ENCODE measurements at regions not wholly inside any gene's neighbourhood (a gene's known extent, or its start where the extent isn't known, plus 50 kb on each side); places are given as distances from the start of the nearest gene placed in this dataset.
"Not testable (repeated sequence)": the region's sequence is repeated elsewhere in the genome, so short reads cannot be mapped to it uniquely, and the experiment has no call there.

DNA sequence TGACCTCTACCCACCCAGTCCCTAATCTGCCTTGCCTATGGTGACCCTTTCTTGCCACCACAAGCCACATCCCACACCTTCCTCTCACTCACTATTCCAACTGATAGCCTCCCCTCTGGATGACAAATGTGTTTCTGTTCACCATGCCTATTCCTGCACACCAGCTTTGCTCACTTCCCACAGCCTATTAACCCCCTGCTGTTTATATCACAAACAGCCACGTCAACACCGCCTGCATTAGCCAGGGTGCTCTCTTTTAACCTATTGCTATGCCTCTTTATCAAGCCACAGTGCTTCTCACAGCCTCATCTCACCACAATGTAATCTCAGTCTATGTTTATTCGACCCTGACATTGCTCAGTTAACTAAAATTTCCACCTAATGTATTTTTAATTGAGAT is 271.8 kb downstream of the SUCLG1 start:
- Histone ChIP-seq H3K9me3 (replicated peaks) (no peaks in the 10 kb centered on the region), H3K4me1 (replicated peaks) (no peaks in the 10 kb centered on the region), H3K27ac (no peak overlapping the region), H3K27me3 (replicated peaks) (no peaks in the 10 kb centered on the region), H3K36me3 (no peaks in the 10 kb centered on the region), H3K4me3 (no peak overlapping the region)
- DNase-seq (ENCODE audit: low read depth in 1 of 2, low spot score in 2 of 2), result no peak

DNA sequence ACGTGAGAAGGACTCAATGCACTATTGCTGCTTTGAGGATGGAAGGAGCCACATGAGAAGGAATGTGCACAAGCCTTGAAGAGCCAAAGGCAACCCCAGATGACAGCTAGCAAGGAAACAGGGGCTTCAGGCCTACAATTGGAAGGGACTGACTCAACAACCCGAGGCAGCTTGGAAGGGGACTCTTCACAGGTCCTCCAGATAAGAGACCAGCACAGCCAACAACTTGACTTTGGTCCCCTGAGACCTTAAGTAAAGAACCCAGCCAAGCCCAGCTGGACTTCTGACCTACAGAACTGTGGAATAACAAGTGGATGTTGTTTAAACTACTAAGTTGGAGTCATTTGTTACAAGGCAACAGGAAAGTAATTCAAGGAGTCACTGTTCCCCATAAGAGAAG is 277.2 kb downstream of the SUCLG1 start:
- H3K9me3 ChIP-seq (replicated peaks), result no peaks in the 10 kb centered on the region
- no peak for DNase-seq (ENCODE audit: low read depth in 1 of 2, low spot score in 2 of 2)
- H3K4me3 ChIP-seq, result no peak overlapping the region
- H3K36me3 ChIP-seq, result no peaks in the 10 kb centered on the region
- H3K27ac ChIP-seq, result no peak overlapping the region
- no peaks in the 10 kb centered on the region for H3K27me3 ChIP-seq (replicated peaks)
- no peaks in the 10 kb centered on the region for H3K4me1 ChIP-seq (replicated peaks)

DNA sequence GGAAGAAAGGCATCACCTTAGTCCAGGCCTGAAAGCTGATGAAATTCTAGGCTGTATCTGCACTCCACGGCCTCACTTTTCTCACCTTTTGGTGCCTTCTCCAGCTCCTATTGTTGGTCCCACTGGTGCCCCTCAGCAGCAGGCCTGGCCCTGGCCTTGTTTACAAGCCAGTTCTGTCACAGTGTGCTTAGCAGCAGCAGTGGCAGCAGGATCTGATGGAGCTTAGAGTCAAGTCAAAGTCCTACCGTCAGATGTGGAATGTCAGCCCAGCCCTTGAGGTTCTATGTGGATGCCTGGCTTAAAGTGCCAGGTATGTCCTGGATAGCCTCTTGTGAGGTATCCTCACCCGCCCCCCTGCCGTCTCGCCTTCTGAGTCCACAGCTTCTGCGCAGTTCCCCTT is 281.3 kb downstream of the SUCLG1 start:
- Histone ChIP-seq H3K9me3 (replicated peaks) (no peaks in the 10 kb centered on the region), H3K36me3 (no peaks in the 10 kb centered on the region), H3K27me3 (replicated peaks) (no peaks in the 10 kb centered on the region), H3K4me3 (no peak overlapping the region), H3K4me1 (replicated peaks) (no peaks in the 10 kb centered on the region), H3K27ac (no peak overlapping the region)
- no peak for DNase-seq (ENCODE audit: low read depth in 1 of 2, low spot score in 2 of 2)

DNA sequence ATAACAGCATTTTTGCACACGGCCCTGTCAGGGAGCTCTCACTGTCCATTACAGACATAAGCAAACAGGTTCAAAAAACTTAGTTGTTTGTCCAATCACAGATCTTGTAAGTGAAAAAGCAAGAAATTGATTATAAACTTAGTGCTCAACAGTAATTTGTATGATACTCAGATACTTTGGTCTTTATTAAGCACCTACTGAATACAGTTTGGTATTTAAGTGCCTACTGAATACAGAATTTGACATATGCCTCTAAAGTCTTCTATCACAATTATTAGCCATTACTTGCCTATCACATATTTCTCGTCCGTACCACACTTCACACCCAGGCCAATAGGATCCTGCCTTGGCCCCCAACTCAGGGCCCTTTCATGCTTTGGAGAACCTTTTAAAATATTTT is 283.1 kb downstream of the SUCLG1 start:
- H3K4me1 ChIP-seq (replicated peaks), result no peaks in the 10 kb centered on the region
- no peak overlapping the region for H3K4me3 ChIP-seq
- H3K27me3 ChIP-seq (replicated peaks), result no peaks in the 10 kb centered on the region
- DNase-seq (ENCODE audit: low read depth in 1 of 2, low spot score in 2 of 2), result no peak
- H3K9me3 ChIP-seq (replicated peaks), result no peaks in the 10 kb centered on the region
- no peak overlapping the region for H3K27ac ChIP-seq
- H3K36me3 ChIP-seq, result no peaks in the 10 kb centered on the region

DNA sequence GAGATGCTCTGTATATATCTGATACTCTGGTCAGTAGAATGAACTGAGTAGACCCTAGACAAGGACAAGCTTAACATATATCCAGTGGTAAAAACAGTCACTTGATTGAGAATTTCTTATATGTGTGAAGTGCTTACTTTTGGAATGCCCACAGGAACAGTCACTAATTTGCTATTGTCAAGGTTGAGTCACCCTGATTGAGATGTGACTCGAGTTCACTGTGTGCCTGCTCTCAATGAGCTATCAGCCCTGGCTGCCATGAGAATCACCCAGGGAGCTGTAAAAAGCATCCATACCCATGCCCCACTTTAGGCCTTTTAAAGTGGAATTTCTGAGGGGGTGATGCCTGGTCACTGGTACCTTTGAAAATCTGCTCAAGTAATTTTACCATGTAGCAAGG is 283.7 kb downstream of the SUCLG1 start:
- no peak for DNase-seq (ENCODE audit: low read depth in 1 of 2, low spot score in 2 of 2)
- no peak overlapping the region for H3K4me3 ChIP-seq
- H3K9me3 ChIP-seq (replicated peaks), result no peaks in the 10 kb centered on the region

DNA sequence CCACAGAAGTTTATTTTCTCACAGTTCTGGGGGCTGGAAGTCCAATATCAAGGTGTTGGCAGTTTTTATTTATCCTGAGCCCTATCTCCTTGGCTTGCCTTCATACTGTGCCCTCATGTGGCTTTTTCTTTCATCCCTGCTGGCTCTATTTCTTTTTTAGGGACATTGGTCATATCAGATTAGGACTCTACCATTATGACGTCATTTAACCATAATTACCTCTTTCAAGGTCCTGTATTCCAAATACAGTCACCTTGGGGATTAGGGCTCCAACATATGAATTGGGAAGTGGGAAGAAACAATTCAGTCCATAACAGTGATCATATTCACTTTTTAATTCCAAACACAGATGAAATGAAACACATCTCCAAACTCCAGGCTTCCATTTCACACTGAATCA is 286.0 kb downstream of the SUCLG1 start:
- no peaks in the 10 kb centered on the region for H3K36me3 ChIP-seq
- no peaks in the 10 kb centered on the region for H3K4me1 ChIP-seq (replicated peaks)
- H3K27ac ChIP-seq, result no peak overlapping the region
- H3K9me3 ChIP-seq (replicated peaks), result no peaks in the 10 kb centered on the region
- H3K27me3 ChIP-seq (replicated peaks), result no peaks in the 10 kb centered on the region
- DNase-seq (ENCODE audit: low read depth in 1 of 2, low spot score in 2 of 2), result no peak
- no peak overlapping the region for H3K4me3 ChIP-seq

More for the DNA sequence above, 283.7 kb downstream of the SUCLG1 start:
- Histone ChIP-seq H3K27ac (no peak overlapping the region), H3K36me3 (no peaks in the 10 kb centered on the region), H3K4me1 (replicated peaks) (no peaks in the 10 kb centered on the region), H3K27me3 (replicated peaks) (no peaks in the 10 kb centered on the region)

DNA sequence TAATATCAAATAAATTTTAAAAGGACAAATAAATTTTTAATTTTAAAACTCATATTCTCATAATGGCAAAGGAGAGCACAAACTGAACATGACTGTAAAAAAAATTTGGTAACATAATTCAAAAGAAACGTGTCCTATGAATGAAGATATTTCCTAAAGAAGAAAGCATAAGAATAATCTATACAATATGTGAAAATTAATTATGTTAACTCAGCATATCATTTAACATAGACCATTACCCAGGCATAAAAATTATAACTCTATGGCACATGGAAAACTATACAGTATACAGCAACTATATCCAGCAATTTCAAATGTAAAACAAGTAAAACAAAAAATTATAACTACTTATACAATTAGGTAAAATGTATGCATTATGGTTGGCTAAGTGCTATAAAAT is 288.1 kb downstream of the SUCLG1 start:
- Histone ChIP-seq H3K36me3 (no peaks in the 10 kb centered on the region), H3K27ac (no peak overlapping the region), H3K4me1 (replicated peaks) (no peaks in the 10 kb centered on the region), H3K27me3 (replicated peaks) (no peaks in the 10 kb centered on the region), H3K4me3 (no peak overlapping the region), H3K9me3 (replicated peaks) (no peaks in the 10 kb centered on the region)
- no peak for DNase-seq (ENCODE audit: low read depth in 1 of 2, low spot score in 2 of 2)

DNA sequence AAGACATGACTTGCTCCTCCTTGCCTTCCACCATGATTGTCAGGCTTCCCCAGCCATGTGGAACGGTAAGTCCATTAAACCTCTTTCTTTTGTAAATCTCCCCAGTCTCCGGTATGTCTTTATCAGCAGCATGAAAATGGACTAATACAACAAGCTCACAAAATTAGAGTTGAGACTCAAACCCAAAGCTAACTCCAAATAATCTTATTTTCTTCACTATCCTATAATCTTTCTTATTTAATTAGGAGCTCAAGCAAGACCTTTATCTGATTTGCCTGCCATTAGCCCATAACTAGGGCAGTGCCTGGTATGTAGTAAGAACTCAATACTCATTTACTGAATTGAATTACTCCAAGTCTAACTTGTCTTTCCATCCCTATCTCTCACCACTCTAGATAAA is 289.2 kb downstream of the SUCLG1 start:
- no peaks in the 10 kb centered on the region for H3K27me3 ChIP-seq (replicated peaks)
- H3K4me3 ChIP-seq, result no peak overlapping the region
- H3K9me3 ChIP-seq (replicated peaks), result no peaks in the 10 kb centered on the region
- DNase-seq (ENCODE audit: low read depth in 1 of 2, low spot score in 2 of 2), result no peak
- no peak overlapping the region for H3K27ac ChIP-seq
- no peaks in the 10 kb centered on the region for H3K36me3 ChIP-seq
- no peaks in the 10 kb centered on the region for H3K4me1 ChIP-seq (replicated peaks)

DNA sequence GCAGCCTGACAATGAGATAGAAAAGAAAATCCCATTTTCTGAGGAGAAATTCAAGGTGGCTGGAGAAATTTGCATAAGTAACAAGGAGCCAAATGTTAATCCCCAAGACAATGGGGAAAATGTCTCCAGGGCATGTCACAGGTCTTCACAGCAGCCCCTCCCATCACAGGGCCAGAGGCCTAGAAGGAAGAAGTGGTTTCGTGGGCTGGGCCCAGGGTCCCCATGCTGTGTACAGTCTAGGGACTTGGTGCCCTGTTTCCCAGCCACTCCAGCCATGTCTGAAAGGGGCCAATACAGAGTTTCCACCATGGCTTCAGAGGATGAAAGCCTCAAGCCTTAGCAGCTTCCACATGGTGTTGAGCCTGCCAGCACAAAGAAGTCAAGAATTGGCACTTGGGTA is 290.5 kb downstream of the SUCLG1 start:
- H3K27ac ChIP-seq; H3K4me3 ChIP-seq; H3K27me3 ChIP-seq (replicated peaks); H3K9me3 ChIP-seq (replicated peaks); H3K4me1 ChIP-seq (replicated peaks); H3K36me3 ChIP-seq; DNase-seq (ENCODE audit: low read depth in 1 of 2, low spot score in 2 of 2): not testable (repeated sequence)

DNA sequence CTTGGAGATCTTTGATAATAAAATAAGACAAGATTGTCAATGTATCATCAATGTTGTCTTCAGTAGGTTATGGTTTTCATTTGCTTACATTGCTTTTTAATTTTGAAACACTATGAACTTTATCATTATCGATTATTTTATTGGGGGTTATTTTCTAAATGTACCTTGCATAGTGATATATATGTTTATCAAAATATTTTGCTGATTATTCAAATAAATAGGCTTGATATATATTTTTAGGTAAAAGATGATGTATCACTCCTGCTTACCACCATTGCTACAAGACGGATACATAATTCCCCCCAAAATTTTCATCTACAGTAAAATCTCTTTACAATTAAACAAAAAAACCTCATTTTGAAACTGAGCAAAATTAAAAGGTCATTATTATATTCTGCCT is 293.8 kb downstream of the SUCLG1 start:
- no peaks in the 10 kb centered on the region for H3K9me3 ChIP-seq (replicated peaks)
- H3K4me1 ChIP-seq (replicated peaks), result no peaks in the 10 kb centered on the region
- no peaks in the 10 kb centered on the region for H3K36me3 ChIP-seq
- H3K27ac ChIP-seq, result no peak overlapping the region
- no peak for DNase-seq (ENCODE audit: low read depth in 1 of 2, low spot score in 2 of 2)
- no peak overlapping the region for H3K4me3 ChIP-seq
- H3K27me3 ChIP-seq (replicated peaks), result no peaks in the 10 kb centered on the region

DNA sequence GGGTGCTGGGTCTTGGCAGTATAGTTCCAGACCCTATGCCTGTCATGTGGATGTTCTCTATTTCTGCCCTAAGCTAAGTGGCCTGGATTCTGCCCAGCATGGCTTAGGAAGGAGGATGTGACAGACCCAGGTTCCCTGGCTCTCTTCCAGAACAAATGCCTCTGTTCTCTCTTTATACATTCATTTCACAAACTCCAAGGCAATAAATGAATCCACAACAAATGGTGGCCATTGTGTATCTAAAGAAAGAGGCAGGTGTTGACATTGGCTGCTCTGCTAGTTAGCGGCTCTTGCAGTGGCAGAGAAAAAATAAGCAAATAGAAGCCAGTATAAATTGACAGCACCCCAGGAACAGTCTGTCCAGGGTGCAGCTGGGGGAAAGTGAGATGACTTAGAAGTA is 298.6 kb downstream of the SUCLG1 start:
- no peaks in the 10 kb centered on the region for H3K36me3 ChIP-seq
- no peak overlapping the region for H3K27ac ChIP-seq
- H3K4me1 ChIP-seq (replicated peaks), result no peaks in the 10 kb centered on the region
- no peak for DNase-seq (ENCODE audit: low read depth in 1 of 2, low spot score in 2 of 2)
- H3K4me3 ChIP-seq, result no peak overlapping the region
- no peaks in the 10 kb centered on the region for H3K27me3 ChIP-seq (replicated peaks)
- no peaks in the 10 kb centered on the region for H3K9me3 ChIP-seq (replicated peaks)

DNA sequence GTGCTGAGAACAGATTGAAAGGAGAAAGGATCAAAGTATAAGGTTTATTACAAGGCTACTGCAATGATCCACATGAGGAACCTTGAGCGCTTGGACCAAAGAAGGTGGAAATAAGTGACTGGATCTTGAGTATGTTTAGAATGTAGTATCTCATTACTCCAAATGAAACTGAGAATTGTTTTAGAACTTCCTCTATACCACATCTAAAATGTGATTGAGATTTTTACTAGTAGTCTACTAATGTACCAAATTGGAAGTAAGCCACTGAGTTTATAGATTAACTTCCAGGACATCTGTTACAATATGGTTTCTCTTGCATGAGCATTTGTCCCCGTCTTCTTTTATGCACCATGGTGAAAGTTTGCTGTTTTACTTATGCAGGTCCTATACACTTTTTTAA is 300.5 kb downstream of the SUCLG1 start:
- H3K36me3 ChIP-seq, result no peaks in the 10 kb centered on the region
- no peaks in the 10 kb centered on the region for H3K9me3 ChIP-seq (replicated peaks)
- DNase-seq (ENCODE audit: low read depth in 1 of 2, low spot score in 2 of 2), result no peak
- H3K4me1 ChIP-seq (replicated peaks), result no peaks in the 10 kb centered on the region
- no peak overlapping the region for H3K4me3 ChIP-seq
- no peaks in the 10 kb centered on the region for H3K27me3 ChIP-seq (replicated peaks)
- no peak overlapping the region for H3K27ac ChIP-seq

DNA sequence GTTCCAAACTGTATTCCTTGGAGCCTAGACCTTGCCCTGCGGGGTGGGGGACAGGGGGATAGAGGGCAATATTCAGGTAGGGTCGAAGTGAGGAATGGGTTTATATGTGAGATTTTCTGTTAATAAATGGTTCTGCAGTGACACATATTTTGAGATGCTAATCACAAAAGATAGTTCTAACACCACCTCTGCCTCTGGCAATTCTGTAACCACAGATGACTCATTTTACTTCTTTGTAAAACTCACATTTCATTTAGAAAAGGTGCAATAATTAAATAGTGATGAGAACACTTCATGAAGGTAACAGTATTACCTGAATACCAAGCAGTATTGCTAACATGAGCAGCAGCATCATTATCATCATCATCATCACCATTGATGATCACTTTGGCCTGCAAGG is 306.6 kb downstream of the SUCLG1 start:
- no peak for DNase-seq (ENCODE audit: low read depth in 1 of 2, low spot score in 2 of 2)
- H3K4me1 ChIP-seq (replicated peaks), result no peaks in the 10 kb centered on the region
- no peaks in the 10 kb centered on the region for H3K36me3 ChIP-seq

DNA sequence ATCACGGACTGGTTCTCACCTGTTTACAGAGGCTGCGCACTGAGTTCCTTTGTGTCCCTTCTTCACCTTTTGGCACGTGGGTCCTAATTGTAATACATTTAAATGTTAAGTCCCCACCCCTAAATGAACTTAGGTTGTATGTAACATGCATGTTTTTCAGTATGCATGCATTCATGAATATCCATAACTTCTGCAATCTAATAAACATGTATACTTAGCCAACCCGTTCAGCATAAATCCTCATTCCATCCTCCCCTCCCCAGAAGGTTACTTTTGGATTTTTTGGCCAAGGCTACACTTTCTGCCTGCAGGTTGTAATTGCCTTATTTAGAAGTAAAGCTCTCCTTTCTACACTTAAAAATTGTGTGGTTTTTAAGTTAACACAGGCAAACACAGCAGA is 314.7 kb downstream of the SUCLG1 start:
- no peaks in the 10 kb centered on the region for H3K9me3 ChIP-seq (replicated peaks)
- DNase-seq (ENCODE audit: low read depth in 1 of 2, low spot score in 2 of 2), result no peak
- H3K4me1 ChIP-seq (replicated peaks), result no peaks in the 10 kb centered on the region
- H3K27me3 ChIP-seq (replicated peaks), result no peaks in the 10 kb centered on the region
- H3K36me3 ChIP-seq, result no peaks in the 10 kb centered on the region
- H3K4me3 ChIP-seq, result no peak overlapping the region
- no peak overlapping the region for H3K27ac ChIP-seq

More for the DNA sequence above, 306.6 kb downstream of the SUCLG1 start:
- H3K27me3 ChIP-seq (replicated peaks), result no peaks in the 10 kb centered on the region
- no peak overlapping the region for H3K27ac ChIP-seq
- H3K9me3 ChIP-seq (replicated peaks), result no peaks in the 10 kb centered on the region
- no peak overlapping the region for H3K4me3 ChIP-seq

DNA sequence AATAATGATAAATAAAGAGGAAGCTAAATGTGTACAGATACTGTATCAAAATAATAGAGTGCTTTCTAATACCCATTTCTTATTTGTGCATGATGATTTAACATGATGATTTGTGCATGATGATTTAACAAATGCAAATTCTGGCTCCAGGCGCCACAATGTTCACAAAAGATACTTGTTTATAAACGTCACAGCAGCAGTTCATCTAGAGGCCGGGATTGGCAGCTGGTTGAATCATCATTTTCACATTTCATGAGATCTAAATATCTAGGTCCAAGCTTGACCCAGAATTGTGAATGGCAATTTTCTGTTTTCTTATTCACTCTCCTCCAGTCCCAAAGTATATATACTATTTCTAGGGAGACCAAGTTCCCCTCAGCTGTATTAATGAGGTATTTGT is 322.0 kb downstream of the SUCLG1 start:
- H3K27ac ChIP-seq, result no peak overlapping the region
- no peak overlapping the region for H3K4me3 ChIP-seq
- no peaks in the 10 kb centered on the region for H3K36me3 ChIP-seq
- no peak for DNase-seq (ENCODE audit: low read depth in 1 of 2, low spot score in 2 of 2)
- no peaks in the 10 kb centered on the region for H3K27me3 ChIP-seq (replicated peaks)
- no peaks in the 10 kb centered on the region for H3K9me3 ChIP-seq (replicated peaks)
- H3K4me1 ChIP-seq (replicated peaks), result no peaks in the 10 kb centered on the region
